Loucy (cell line): ENCODE measurements at regions not wholly inside any gene's neighbourhood (a gene's known extent, or its start where the extent isn't known, plus 50 kb on each side); places are given as distances from the start of the nearest gene placed in this dataset.

ENCODE experiments used
- CTCF ChIP-seq: fragments of 200-600 bp; sonication (generic); conservative IDR thresholded peaks from 2 replicates; pipeline ENCODE4 v1.5.1; 2014; ENCODE audit warnings: mild to moderate bottlenecking, antibody characterized with exemption, low read length
- EZH2phosphoT487 ChIP-seq: fragments of 200-600 bp; IDR thresholded peaks from 2 replicates; pipeline ENCODE4 v1.6.1; 2018; ENCODE audit warnings: antibody characterized with exemption, mild to moderate bottlenecking, moderate library complexity, borderline replicate concordance

- TF ChIP-seq CTCF (no peak), EZH2phosphoT487 (no peak)
These were observed 226.2 kb upstream of the IRF2BP2 start for GRCh38 chr1:234836045-234836681.
